GM21723 (cell line): ENCODE measurements at regions not wholly inside any gene's neighbourhood (a gene's known extent, or its start where the extent isn't known, plus 50 kb on each side); places are given as distances from the start of the nearest gene placed in this dataset.

ENCODE experiments used
- ATAC-seq: cut with Tn5 transposase; IDR thresholded peaks from one replicate; pipeline ENCODE4 v1.9.1; 2021; ENCODE audit warnings: mild to moderate bottlenecking, moderate library complexity; ENCODE audit not compliant: unreplicated experiment

GRCh38 chr13:47459512-47459911 is 541.6 kb downstream of the SUCLA2 start:
- ATAC-seq = no peak

DNA sequence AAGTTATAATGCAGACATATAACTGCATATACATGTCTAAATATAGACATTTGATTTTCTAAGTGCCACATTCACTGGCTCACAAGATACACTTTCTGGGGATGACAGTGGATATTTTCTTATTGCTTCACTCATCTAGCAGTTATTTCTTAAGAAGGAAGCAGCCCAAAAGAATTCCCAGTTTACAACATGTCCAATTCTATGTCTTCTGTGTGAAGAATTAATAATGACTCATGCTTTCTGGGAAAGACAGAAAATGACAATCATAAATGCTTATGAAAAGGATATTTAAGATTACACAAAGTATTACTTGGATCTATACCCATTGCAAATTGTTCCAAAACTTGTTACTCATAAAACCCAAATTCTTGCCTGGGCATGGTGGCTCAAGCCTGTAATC is 543.4 kb downstream of the SUCLA2 start:
- ATAC-seq = no peak

DNA sequence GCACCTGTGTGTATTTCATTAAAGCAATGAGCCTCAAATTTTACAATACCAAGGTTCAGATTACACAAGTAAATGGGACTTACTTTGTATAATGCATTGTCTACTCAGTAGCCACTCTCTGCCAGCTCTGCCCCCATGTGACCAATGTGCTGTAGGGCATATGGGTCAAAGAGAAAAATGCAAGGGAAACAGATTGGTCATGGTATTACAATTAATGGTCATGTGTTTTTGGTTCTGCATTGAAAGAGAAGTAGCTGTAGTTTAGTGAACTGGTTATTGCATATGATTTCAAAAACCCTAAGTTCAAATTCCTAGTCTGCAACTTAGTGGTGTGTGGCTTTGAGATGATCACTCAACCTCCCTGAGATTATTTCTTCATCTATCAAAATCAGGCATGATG is 545.4 kb downstream of the SUCLA2 start:
- ATAC-seq = no peak

DNA sequence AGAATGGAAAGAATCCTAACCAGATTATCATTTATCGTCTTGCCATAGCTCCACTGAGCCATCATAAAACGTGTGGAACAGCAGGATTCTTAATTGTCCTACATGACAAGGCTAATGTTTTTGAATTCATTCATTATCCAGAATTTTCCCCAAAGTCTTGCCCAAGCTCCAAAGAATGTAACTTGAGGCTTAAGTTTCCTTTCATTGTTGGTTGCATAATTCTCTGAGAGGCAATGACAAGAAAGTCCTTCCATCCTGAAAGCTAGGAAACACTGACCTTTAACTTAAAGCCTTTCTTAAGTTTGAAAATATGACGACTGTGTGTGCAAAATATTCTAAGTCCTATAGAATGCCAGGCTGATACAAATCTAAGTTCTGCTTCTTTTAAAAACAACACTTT is 546.1 kb downstream of the SUCLA2 start:
- no peak for ATAC-seq

DNA sequence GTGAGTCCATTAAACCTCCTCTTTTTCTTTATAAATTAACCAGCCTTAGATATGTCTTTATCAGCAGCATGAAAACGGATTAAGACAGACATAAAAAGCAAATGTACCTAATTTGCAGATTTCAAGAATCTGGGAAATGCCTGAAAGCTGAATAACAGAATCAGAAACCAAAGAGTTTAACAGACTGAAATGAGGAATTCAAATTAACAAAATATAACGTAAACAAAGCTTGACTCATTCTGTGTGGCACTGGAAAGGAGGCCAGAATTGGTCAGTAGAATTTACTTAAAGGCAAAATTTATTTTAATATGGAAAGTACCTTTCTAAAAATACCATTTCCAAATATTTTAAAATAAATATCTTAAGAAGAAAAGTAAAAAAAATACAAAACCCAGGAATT is 540.6 kb upstream of the HTR2A start:
- ATAC-seq = no peak

- no peak for ATAC-seq
Measured at GRCh38 chr13:47433461-47434005, 536.7 kb upstream of the HTR2A start.

- no peak for ATAC-seq
Measured at GRCh38 chr13:47426126-47426849, 529.4 kb upstream of the HTR2A start.

DNA sequence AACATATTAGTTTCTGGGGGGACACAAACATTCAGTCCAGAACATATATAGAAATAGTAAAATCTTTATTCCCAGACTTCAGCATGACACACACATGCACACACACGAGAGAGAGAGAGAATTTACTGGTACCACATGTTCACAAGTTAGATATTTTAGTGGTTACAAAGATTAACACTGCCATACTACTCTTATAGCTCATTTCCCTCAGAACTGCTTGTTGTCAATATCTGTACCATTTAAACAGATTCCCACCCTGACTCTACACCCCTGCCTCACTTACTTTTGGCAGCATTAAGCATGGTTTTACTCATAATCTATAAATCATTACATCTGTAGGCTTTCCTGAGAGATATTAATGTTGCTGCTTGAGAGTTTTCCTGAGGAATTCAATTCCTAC is 524.7 kb upstream of the HTR2A start:
- ATAC-seq = no peak

DNA sequence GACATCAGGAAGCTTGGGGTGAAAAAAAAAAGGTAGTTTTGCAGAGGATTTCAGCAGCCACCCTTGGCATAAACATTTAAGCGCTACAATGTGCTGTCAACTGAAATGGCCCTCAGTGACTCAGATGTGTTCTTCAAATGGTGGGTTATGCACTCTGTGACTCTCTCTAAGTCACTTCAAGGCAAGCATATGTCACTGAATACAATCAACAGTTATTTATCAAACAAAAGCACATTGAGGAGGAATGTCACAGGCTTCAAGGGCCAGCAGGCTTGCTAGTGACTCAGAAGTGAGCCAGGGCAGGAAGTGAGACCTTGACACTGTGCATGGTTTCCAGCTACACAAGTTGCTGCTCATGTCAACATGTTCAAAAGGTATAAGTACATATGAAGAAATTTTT is 523.7 kb upstream of the HTR2A start:
- ATAC-seq = no peak

- ATAC-seq = no peak
Measured at GRCh38 chr13:47420020-47420419, 523.2 kb upstream of the HTR2A start.

- ATAC-seq = no peak
Measured at GRCh38 chr13:47418206-47418920, 521.5 kb upstream of the HTR2A start.

GRCh38 chr13:47417485-47417884 is 520.6 kb upstream of the HTR2A start:
- no peak for ATAC-seq

GRCh38 chr13:47415048-47415447 is 518.2 kb upstream of the HTR2A start:
- no peak for ATAC-seq

DNA sequence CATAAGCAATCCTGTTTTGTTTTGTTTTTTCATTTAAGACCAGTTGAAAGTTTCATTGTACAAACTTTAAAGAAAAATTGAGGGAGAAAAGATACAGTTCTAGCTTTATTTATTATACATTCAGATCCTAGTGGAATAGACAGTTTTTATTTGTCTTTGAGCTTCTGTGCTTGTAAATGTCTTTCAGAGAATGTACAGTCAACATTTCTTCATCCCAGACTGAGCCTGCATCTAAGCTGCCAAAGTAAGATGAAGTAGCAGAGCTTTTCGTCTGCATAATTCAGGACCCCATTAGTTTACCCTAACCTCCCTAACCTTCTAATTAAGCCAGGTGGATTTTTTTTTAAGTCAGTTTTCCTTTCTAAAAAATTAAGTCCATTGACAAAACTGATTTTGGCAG is 516.7 kb upstream of the HTR2A start:
- no peak for ATAC-seq

DNA sequence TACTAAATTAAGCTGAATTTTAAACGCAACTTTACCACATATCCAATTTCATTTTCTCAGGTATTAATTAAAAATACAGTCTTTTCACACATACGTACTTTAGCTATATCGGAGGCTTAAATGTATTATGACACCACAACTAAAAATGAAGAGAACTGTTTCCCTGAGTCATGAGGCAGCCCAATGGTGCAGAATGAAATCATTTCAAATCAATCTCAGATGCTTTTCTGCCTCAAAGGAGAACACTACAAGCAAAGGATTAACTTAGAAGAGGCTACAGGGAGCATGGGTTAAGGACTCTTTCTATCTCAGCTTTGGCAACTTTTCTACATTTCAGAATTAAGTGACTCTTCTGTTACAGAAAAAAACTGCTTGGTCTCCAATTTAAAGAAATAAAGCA is 516.3 kb upstream of the HTR2A start:
- ATAC-seq = no peak

GRCh38 chr13:47409778-47410177 is 512.9 kb upstream of the HTR2A start:
- ATAC-seq = no peak

DNA sequence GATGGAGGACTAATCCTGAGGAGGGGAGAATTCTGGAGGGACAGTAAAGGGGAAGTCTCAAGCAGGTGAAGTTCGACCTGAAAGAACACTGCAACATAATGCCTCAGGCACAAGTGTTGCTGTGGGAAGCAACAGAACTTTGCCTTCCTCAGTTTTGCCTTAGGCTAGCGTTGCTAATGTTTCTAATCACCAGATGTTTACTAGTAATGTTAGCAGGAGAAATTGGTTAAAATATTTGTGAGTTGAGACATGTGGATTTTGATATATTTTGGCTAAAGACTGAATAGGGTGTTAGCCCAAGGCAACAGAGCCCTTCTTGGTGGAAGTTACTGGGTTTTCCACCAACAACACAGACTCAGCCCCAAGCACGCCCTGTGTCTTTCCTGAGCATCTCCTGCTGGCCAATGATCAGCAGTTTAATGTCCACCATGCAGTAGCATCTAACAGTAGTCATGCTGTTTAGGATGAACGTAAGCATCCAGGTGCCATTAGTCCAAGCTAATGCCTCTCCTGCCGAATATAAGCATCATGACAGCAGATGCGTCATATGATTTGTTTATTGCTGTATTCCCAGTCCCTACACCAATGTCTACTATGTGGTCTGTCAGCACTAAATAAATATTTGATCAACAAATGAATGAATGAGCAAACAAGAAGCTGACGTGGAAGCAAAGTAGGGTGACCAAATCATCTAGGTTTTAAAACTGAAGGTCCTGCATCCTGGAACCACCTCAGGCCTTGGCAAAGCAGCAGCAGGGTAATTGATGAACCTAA is 511.9 kb upstream of the HTR2A start:
- no peak for ATAC-seq

DNA sequence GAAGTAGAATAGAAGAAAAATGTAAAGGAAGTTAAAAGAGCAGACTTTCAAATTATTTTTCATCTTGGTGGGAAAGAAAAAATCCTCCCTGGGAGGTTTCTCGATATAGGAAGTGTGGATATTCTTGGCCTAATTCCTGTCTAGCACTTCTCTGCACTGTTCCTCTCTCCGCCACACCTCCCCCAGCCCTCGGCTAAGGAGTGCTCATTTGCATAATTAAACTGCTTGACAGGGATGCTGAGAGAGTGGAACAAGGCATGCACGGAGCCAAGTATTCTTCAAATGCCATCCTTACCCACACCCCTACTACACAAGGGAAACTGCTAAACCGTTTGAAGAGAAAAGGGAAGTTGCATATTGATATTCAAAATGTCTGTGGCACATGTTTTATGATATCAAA is 511.0 kb upstream of the HTR2A start:
- no peak for ATAC-seq

- no peak for ATAC-seq
Measured at GRCh38 chr13:47399599-47399998, 502.7 kb upstream of the HTR2A start.

DNA sequence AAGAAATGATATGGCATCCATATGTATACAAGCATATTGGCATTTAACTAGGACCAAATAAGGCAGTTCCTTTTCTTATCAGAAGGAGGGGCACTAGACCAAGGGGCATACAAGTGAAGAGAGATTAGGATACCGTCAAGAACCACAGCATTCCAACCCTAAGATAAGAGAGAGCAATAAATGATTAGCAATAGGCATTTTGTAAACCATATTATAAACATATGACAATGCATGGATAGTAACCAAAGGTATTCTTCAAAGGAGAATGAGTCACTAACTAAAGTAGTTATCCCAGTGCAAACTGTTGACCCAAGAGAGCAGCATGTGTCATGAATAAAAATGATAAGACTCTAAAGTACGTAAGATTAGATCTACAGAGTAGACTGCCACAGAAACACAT is 500.9 kb upstream of the HTR2A start:
- ATAC-seq = no peak

DNA sequence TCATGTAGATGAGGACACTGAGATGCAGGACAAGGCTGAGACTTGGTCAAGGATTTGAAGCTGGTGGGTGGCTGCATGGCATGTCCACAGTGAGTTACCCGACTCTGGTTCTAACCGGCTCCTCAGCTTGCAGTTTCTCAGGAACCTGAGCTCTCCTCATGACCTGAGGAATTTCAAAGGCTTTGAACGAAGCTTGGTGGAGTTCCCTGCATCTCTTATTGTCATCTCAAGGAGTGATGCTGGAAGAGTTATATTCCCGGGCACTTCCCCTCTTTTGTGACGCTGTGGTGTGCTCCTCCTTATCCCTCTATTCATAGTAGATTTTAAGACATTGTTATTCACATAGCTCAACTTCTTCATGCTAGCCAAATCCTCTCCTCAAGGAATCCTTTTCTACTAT is 500.1 kb upstream of the HTR2A start:
- ATAC-seq = no peak

- ATAC-seq = no peak
Measured at GRCh38 chr13:47374741-47375140, 477.9 kb upstream of the HTR2A start.
